ENCODE measurements at regions not wholly inside any gene's neighbourhood (a gene's known extent, or its start where the extent isn't known, plus 50 kb on each side); places are given as distances from the start of the nearest gene placed in this dataset.

GRCh38 chr6:164962805-164963204 lies 346.6 kb downstream of the C6orf118 start:
- TF ChIP-seq CTCF (IDR thresholded peaks at IDR 0.05): no peak

GRCh38 chr6:164947164-164947563 lies 362.2 kb downstream of the C6orf118 start:
- no peak for TF ChIP-seq CTCF (IDR thresholded peaks at IDR 0.05)

- TF ChIP-seq CTCF (IDR thresholded peaks at IDR 0.05): no peak
These were observed 367.1 kb downstream of the C6orf118 start for GRCh38 chr6:164942271-164942670.

GRCh38 chr6:164929408-164929977 lies 379.9 kb downstream of the C6orf118 start:
- TF ChIP-seq CTCF (IDR thresholded peaks at IDR 0.05): no peak

GRCh38 chr6:164928728-164929407 lies 380.5 kb downstream of the C6orf118 start:
- no peak for TF ChIP-seq CTCF (IDR thresholded peaks at IDR 0.05)

- TF ChIP-seq CTCF (IDR thresholded peaks at IDR 0.05): no peak
These were observed 381.2 kb downstream of the C6orf118 start for GRCh38 chr6:164928057-164928727.

- TF ChIP-seq CTCF (IDR thresholded peaks at IDR 0.05): peak; percentile 98
These were observed 381.9 kb downstream of the C6orf118 start for GRCh38 chr6:164927288-164928056.
